ENCODE measurements at regions not wholly inside any gene's neighbourhood (a gene's known extent, or its start where the extent isn't known, plus 50 kb on each side); places are given as distances from the start of the nearest gene placed in this dataset.

DNA sequence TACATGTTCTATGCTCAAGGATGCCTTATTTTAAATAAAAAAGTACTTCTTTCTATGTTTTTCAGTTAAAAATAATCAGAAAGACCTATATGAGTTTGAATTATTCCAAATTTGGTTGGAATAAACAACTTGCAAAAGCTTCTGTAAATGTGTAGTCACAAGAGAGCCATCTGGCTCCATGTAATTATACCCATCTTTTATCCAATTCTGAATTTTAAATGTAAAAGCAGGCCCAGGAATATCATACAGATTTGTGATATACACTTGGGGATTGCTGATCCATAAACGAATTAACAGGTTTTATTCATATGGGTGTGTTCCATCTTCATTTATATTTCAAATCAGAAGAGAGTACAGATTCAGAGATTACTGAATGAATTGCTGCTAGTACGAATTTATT is 329.2 kb upstream of the LRFN5 start:
- TF ChIP-seq, protein P1, sequence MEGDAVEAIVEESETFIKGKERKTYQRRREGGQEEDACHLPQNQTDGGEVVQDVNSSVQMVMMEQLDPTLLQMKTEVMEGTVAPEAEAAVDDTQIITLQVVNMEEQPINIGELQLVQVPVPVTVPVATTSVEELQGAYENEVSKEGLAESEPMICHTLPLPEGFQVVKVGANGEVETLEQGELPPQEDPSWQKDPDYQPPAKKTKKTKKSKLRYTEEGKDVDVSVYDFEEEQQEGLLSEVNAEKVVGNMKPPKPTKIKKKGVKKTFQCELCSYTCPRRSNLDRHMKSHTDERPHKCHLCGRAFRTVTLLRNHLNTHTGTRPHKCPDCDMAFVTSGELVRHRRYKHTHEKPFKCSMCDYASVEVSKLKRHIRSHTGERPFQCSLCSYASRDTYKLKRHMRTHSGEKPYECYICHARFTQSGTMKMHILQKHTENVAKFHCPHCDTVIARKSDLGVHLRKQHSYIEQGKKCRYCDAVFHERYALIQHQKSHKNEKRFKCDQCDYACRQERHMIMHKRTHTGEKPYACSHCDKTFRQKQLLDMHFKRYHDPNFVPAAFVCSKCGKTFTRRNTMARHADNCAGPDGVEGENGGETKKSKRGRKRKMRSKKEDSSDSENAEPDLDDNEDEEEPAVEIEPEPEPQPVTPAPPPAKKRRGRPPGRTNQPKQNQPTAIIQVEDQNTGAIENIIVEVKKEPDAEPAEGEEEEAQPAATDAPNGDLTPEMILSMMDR (IDR thresholded peaks at IDR 0.05): no peak
- no peak for TF ChIP-seq POLR2A (IDR thresholded peaks at IDR 0.05)
